ENCODE measurements at regions not wholly inside any gene's neighbourhood (a gene's known extent, or its start where the extent isn't known, plus 50 kb on each side); places are given as distances from the start of the nearest gene placed in this dataset.

GRCh38 chr12:72098622-72099021 lies 160.0 kb downstream of the TPH2 start:
- intact Hi-C loops (cut with DNase I; ENCODE audit: low total_unique reads), result no loop called here
- Histone ChIP-seq H3K27ac (no peak overlapping the region), H3K4me1 (no peaks in the 10 kb centered on the region), H3K36me3 (no peaks in the 10 kb centered on the region), H3K9me3 (peaks cover 4 to 10% (median 8%) of the 10 kb centered on the region in 4 donors), H3K27me3 (no peaks in the 10 kb centered on the region), H3K4me3 (no peak overlapping the region)
- WGBS, 5 donors, result 69 to 81% (median 79%) methylated on average over 4 of the region's 4 CpGs
- no peak for DNase-seq
- TF ChIP-seq POLR2AphosphoS5 (IDR thresholded peaks at IDR 0.05) (no peak), EP300 (IDR thresholded peaks at IDR 0.05) (no peak), CTCF (IDR thresholded peaks at IDR 0.05) (no peak), POLR2A (IDR thresholded peaks at IDR 0.05) (no peak)

- DNase-seq, result no peak
- no peaks in the 10 kb centered on the region for H3K4me1 ChIP-seq
- H3K9me3 ChIP-seq, result no peaks in the 10 kb centered on the region
- TF ChIP-seq POLR2A (IDR thresholded peaks at IDR 0.05) (no peak), CTCF (IDR thresholded peaks at IDR 0.05) (no peak), EP300 (IDR thresholded peaks at IDR 0.05) (no peak), POLR2AphosphoS5 (IDR thresholded peaks at IDR 0.05) (no peak)
- H3K4me3 ChIP-seq, result no peak overlapping the region
- no peak overlapping the region for H3K27ac ChIP-seq
- no peaks in the 10 kb centered on the region for H3K27me3 ChIP-seq
- 71 to 83% (median 78%) methylated on average over 2 of the region's 2 CpGs for WGBS, 5 donors
- H3K36me3 ChIP-seq, result no peaks in the 10 kb centered on the region
- intact Hi-C loops (cut with DNase I; ENCODE audit: low total_unique reads), result no loop called here
Measured at GRCh38 chr12:72100854-72101253, 162.2 kb downstream of the TPH2 start.

GRCh38 chr12:72102150-72102549 lies 163.5 kb downstream of the TPH2 start:
- intact Hi-C loops (cut with DNase I; ENCODE audit: low total_unique reads), result no loop called here

GRCh38 chr12:72105849-72106248 lies 166.3 kb upstream of the TRHDE start:
- H3K36me3 ChIP-seq, result no peaks in the 10 kb centered on the region
- no peaks in the 10 kb centered on the region for H3K4me1 ChIP-seq
- no peak overlapping the region for H3K4me3 ChIP-seq
- intact Hi-C loops (cut with DNase I; ENCODE audit: low total_unique reads), result no loop called here
- no peak for DNase-seq
- no peaks in the 10 kb centered on the region for H3K9me3 ChIP-seq
- TF ChIP-seq POLR2AphosphoS5 (IDR thresholded peaks at IDR 0.05) (no peak), POLR2A (IDR thresholded peaks at IDR 0.05) (no peak), EP300 (IDR thresholded peaks at IDR 0.05) (no peak), CTCF (IDR thresholded peaks at IDR 0.05) (no peak)
- H3K27me3 ChIP-seq, result no peaks in the 10 kb centered on the region
- no peak overlapping the region for H3K27ac ChIP-seq

More at GRCh38 chr12:72102150-72102549, 163.5 kb downstream of the TPH2 start:
- DNase-seq, result no peak
- H3K9me3 ChIP-seq, result no peaks in the 10 kb centered on the region
- WGBS, 5 donors, result 42 to 70% (median 63%) methylated on average over 3 of the region's 3 CpGs
- no peaks in the 10 kb centered on the region for H3K4me1 ChIP-seq
- no peaks in the 10 kb centered on the region for H3K36me3 ChIP-seq
- no peaks in the 10 kb centered on the region for H3K27me3 ChIP-seq
- H3K27ac ChIP-seq, result no peak overlapping the region
- no peak overlapping the region for H3K4me3 ChIP-seq
- TF ChIP-seq POLR2A (IDR thresholded peaks at IDR 0.05), result no peak
- no peak for TF ChIP-seq EP300 (IDR thresholded peaks at IDR 0.05)
- TF ChIP-seq POLR2AphosphoS5 (IDR thresholded peaks at IDR 0.05), result no peak
- no peak for TF ChIP-seq CTCF (IDR thresholded peaks at IDR 0.05)
